ENCODE measurements at regions not wholly inside any gene's neighbourhood (a gene's known extent, or its start where the extent isn't known, plus 50 kb on each side); places are given as distances from the start of the nearest gene placed in this dataset.

DNA sequence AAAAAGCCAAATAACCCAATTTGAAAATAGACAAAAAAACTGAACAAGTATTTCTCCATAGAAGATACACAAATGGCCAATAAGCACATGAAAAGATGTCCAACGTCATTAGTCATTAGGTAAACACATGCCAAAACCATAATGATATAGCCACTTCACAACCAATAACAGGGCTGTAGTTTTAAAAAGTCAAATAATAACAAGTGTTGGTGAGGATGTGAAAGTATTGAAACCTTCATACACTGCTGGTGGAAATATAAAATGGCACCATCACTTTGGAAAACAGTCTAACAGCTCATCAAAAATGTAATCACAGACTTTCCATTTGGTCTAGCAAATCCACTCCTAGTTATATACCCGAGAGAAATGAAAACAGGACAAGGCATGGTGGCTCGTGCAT, 144.2 kb upstream of the CYP1B1 start:
- TF ChIP-seq TAF1 (IDR thresholded peaks at IDR 0.05; ENCODE audit: borderline replicate concordance, insufficient read depth, low read length) (no peak), POLR2AphosphoS5 (IDR thresholded peaks at IDR 0.05; ENCODE audit: low read depth, low read length) (no peak), SIN3A (IDR thresholded peaks at IDR 0.05; ENCODE audit: borderline replicate concordance, insufficient read depth, low read length) (no peak), FOXP2 (optimal IDR thresholded peaks at IDR 0.05; ENCODE audit: borderline replicate concordance, extremely low read depth, extremely low read length, insufficient read depth) (no peak)
- TF ChIP-seq, protein P1, sequence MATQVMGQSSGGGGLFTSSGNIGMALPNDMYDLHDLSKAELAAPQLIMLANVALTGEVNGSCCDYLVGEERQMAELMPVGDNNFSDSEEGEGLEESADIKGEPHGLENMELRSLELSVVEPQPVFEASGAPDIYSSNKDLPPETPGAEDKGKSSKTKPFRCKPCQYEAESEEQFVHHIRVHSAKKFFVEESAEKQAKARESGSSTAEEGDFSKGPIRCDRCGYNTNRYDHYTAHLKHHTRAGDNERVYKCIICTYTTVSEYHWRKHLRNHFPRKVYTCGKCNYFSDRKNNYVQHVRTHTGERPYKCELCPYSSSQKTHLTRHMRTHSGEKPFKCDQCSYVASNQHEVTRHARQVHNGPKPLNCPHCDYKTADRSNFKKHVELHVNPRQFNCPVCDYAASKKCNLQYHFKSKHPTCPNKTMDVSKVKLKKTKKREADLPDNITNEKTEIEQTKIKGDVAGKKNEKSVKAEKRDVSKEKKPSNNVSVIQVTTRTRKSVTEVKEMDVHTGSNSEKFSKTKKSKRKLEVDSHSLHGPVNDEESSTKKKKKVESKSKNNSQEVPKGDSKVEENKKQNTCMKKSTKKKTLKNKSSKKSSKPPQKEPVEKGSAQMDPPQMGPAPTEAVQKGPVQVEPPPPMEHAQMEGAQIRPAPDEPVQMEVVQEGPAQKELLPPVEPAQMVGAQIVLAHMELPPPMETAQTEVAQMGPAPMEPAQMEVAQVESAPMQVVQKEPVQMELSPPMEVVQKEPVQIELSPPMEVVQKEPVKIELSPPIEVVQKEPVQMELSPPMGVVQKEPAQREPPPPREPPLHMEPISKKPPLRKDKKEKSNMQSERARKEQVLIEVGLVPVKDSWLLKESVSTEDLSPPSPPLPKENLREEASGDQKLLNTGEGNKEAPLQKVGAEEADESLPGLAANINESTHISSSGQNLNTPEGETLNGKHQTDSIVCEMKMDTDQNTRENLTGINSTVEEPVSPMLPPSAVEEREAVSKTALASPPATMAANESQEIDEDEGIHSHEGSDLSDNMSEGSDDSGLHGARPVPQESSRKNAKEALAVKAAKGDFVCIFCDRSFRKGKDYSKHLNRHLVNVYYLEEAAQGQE (IDR thresholded peaks at IDR 0.05; ENCODE audit: insufficient read depth in 1 of 2, low read depth in 2 of 2, low read length in 2 of 2), result no peak

DNA sequence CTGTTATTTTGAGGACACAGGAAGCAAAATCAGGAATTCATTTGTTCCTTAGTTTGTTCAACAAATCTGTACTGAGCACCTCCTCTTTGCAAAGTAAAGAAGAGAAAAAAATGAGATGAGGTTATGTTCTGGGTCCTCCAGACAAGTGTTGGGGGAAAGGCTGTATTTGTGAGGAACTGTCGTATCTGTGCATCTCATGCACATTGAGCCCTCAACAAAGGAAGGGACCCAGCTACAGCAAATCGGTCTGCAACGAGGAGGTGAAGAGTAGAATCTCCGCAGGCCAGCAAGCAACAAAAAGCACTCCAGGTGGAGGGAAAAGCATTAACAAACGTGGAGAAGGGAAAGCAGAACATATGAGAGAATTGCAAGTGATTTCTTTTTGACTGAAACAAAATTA, 143.0 kb upstream of the CYP1B1 start:
- TF ChIP-seq SIN3A (IDR thresholded peaks at IDR 0.05; ENCODE audit: borderline replicate concordance, insufficient read depth, low read length) (no peak), TAF1 (IDR thresholded peaks at IDR 0.05; ENCODE audit: borderline replicate concordance, insufficient read depth, low read length) (no peak), FOXP2 (optimal IDR thresholded peaks at IDR 0.05; ENCODE audit: borderline replicate concordance, extremely low read depth, extremely low read length, insufficient read depth) (no peak), POLR2AphosphoS5 (IDR thresholded peaks at IDR 0.05; ENCODE audit: low read depth, low read length) (no peak)
- TF ChIP-seq, protein P1 (IDR thresholded peaks at IDR 0.05; ENCODE audit: insufficient read depth in 1 of 2, low read depth in 2 of 2, low read length in 2 of 2), result no peak

DNA sequence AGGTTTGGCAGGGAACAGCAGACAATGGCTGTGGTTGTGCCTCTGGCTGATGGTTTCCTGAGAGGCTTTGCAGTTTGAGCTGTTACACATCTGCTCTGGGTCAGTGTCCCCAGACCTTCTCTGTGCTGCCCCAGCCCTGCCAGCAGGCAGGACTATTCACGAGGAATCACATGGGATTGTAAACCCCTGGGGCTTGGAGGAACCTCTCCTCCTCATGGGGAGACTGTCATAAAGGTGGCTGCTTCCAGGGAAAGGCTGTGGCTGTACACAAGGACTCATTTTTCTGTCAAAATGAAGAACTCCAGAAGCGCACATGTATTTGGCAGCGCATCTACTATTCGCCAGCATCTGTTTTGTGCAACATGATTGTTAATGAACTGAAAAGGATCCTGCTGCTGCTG, 142.6 kb upstream of the CYP1B1 start:
- TF ChIP-seq POLR2AphosphoS5 (IDR thresholded peaks at IDR 0.05; ENCODE audit: low read depth, low read length) (no peak), SIN3A (IDR thresholded peaks at IDR 0.05; ENCODE audit: borderline replicate concordance, insufficient read depth, low read length) (no peak), FOXP2 (optimal IDR thresholded peaks at IDR 0.05; ENCODE audit: borderline replicate concordance, extremely low read depth, extremely low read length, insufficient read depth) (no peak), TAF1 (IDR thresholded peaks at IDR 0.05; ENCODE audit: borderline replicate concordance, insufficient read depth, low read length) (no peak)
- TF ChIP-seq, protein P1 (IDR thresholded peaks at IDR 0.05; ENCODE audit: insufficient read depth in 1 of 2, low read depth in 2 of 2, low read length in 2 of 2), result no peak

DNA sequence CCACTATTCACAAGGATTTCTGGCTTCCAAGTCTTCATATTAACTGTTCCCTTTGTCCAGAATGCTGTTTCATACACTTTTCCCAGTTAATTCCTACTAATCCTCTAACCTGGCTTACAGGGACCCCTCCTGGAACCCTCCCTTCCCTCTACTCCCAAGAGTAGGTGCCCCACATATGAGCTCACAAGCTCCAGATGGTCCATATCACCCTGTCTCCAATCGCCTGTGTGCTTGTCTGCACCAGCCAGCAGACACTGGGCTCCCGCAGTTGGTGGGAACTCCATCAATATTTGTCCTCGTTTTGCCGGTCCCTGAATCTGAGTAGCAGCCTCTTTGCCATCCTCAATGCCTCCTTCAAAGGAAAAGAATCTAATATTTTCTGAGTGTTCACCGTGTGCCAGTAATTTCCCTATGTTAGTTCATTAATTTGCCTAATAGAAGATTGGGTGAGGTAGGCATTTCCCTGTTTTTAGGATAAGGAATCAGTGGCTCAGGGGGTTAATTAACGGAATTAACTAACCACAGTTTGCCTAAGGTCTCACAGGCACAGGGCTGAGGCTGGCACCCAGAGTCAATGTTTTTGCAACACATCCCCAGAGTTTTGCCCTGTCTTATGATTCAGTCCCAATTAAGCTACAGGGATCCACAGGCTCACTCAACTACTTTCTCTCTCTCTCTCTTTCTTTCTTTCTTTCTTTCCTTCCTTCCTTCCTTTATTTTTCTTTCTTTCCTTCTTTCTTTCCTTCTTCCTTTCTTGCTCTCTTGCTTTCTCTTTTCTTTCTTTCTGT, 141.6 kb upstream of the CYP1B1 start:
- no peak for TF ChIP-seq TAF1 (IDR thresholded peaks at IDR 0.05; ENCODE audit: borderline replicate concordance, insufficient read depth, low read length)
- TF ChIP-seq SIN3A (IDR thresholded peaks at IDR 0.05; ENCODE audit: borderline replicate concordance, insufficient read depth, low read length), result no peak
- no peak for TF ChIP-seq POLR2AphosphoS5 (IDR thresholded peaks at IDR 0.05; ENCODE audit: low read depth, low read length)
- TF ChIP-seq, protein P1 (IDR thresholded peaks at IDR 0.05; ENCODE audit: insufficient read depth in 1 of 2, low read depth in 2 of 2, low read length in 2 of 2), result no peak
- no peak for TF ChIP-seq FOXP2 (optimal IDR thresholded peaks at IDR 0.05; ENCODE audit: borderline replicate concordance, extremely low read depth, extremely low read length, insufficient read depth)

Data from PFSK-1 (cell line).